ENCODE measurements at regions not wholly inside any gene's neighbourhood (a gene's known extent, or its start where the extent isn't known, plus 50 kb on each side); places are given as distances from the start of the nearest gene placed in this dataset.

DNA sequence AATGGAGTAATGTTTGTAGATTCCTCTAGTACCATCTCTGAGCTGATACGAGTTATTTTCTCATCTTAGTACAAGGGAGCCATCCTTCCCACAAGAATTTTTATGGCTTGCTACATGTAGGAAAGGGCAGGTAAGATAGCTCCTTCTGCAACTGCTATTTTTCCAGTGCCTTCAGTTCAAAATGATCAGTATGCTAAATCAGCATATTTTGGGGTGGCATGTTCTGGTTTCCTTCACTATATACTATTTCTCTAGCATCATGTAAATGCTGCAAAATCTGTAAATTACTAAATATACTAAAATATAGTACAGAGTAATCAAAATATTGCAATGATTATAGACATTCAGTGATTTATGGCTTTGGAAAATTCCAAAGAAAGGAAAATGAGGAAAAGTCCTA, 1230.0 kb upstream of the CHAC2 start:
- BruUV-seq (replicated peaks) = no TSS peak
- H3K9ac ChIP-seq (ENCODE audit: control insufficient read depth, insufficient read depth, low read length) = no peak overlapping the region
- ChIA-PET POLR2A (no interaction called here), SMC1A (ENCODE audit: uncharacterized antibody, unreplicated experiment) (no interaction called here), CTCF (no interaction called here), RAD21 (ENCODE audit: unreplicated experiment) (no interaction called here)
- H2AFZ ChIP-seq (ENCODE audit: control insufficient read depth, low read depth, low read length) = no peak overlapping the region
- H3K4me1 ChIP-seq (ENCODE audit: control insufficient read depth, insufficient read depth, low read length) = no peaks in the 10 kb centered on the region
- no peaks in the 10 kb centered on the region for H3K79me2 ChIP-seq (ENCODE audit: control insufficient read depth, insufficient read depth, low read length)
- H3K36me3 ChIP-seq (ENCODE audit: control insufficient read depth in 2 of 2, insufficient read depth in 2 of 2, low read length in 1 of 2) = no peaks in the 10 kb centered on the region
- H3K27me3 ChIP-seq (replicated peaks in 1 of 2; ENCODE audit: control insufficient read depth in 2 of 2, insufficient read depth in 2 of 2, low read length in 1 of 2) = no peaks in the 10 kb centered on the region
- H3K27ac ChIP-seq (ENCODE audit: control insufficient read depth, insufficient read depth) = no peak overlapping the region
- DNase-seq (ENCODE audit: low read depth, low spot score) = no peak
- WGBS (ENCODE audit: insufficient coverage, insufficient replicate concordance, low lambda C conversion rate, missing lambda C conversion rate) = no CpG with 5 or more reads among the region's 1 CpG
- in situ Hi-C loops (cut with MboI) = no loop called here
- H3K9me3 ChIP-seq (replicated peaks; ENCODE audit: control insufficient read depth, insufficient read depth, low read length) = no peaks in the 10 kb centered on the region
- no peak for ATAC-seq
- FAIRE-seq = no peak
- intact Hi-C loops (cut with micrococcal nuclease; ENCODE audit: unreplicated experiment) = no loop called here
- H4K20me1 ChIP-seq (ENCODE audit: control insufficient read depth, insufficient read depth) = no peaks in the 10 kb centered on the region
- TF ChIP-seq ZNF622 (IDR thresholded peaks at IDR 0.05) = no peak
- TF ChIP-seq YBX1 (IDR thresholded peaks at IDR 0.05) = no peak
- TF ChIP-seq CBX5 (IDR thresholded peaks at IDR 0.05; ENCODE audit: low read depth) = no peak
- TF ChIP-seq RBBP5 (conservative IDR thresholded peaks at IDR 0.05) = no peak
- no peak overlapping the region for H3K4me3 ChIP-seq
- H3K4me2 ChIP-seq (ENCODE audit: control insufficient read depth, insufficient read depth) = no peak overlapping the region

GRCh38 chr2:52536929-52537460, 1230.6 kb upstream of the CHAC2 start:
- DNase-seq (ENCODE audit: low read depth, low spot score) (no peak), FAIRE-seq (no peak), ATAC-seq (no peak)
- Histone ChIP-seq H4K20me1 (ENCODE audit: control insufficient read depth, insufficient read depth) (no peaks in the 10 kb centered on the region), H2AFZ (ENCODE audit: control insufficient read depth, low read depth, low read length) (no peak overlapping the region), H3K4me1 (ENCODE audit: control insufficient read depth, insufficient read depth, low read length) (no peaks in the 10 kb centered on the region), H3K9me3 (replicated peaks; ENCODE audit: control insufficient read depth, insufficient read depth, low read length) (no peaks in the 10 kb centered on the region), H3K36me3 (ENCODE audit: control insufficient read depth in 2 of 2, insufficient read depth in 2 of 2, low read length in 1 of 2) (no peaks in the 10 kb centered on the region), H3K27me3 (replicated peaks in 1 of 2; ENCODE audit: control insufficient read depth in 2 of 2, insufficient read depth in 2 of 2, low read length in 1 of 2) (no peaks in the 10 kb centered on the region), H3K4me2 (ENCODE audit: control insufficient read depth, insufficient read depth) (no peak overlapping the region), H3K27ac (ENCODE audit: control insufficient read depth, insufficient read depth) (no peak overlapping the region), H3K4me3 (no peak overlapping the region), H3K9ac (ENCODE audit: control insufficient read depth, insufficient read depth, low read length) (no peak overlapping the region), H3K79me2 (ENCODE audit: control insufficient read depth, insufficient read depth, low read length) (no peaks in the 10 kb centered on the region)
- no CpG with 5 or more reads among the region's 3 CpGs for WGBS (ENCODE audit: insufficient coverage, insufficient replicate concordance, low lambda C conversion rate, missing lambda C conversion rate)
- ChIA-PET RAD21 (ENCODE audit: unreplicated experiment) (no interaction called here), CTCF (no interaction called here), SMC1A (ENCODE audit: uncharacterized antibody, unreplicated experiment) (no interaction called here), POLR2A (no interaction called here)
- BruUV-seq (replicated peaks) = no TSS peak
- TF ChIP-seq MYC (IDR thresholded peaks at IDR 0.05; ENCODE audit: insufficient read depth, insufficient read length, insufficient replicate concordance, low read length, severe bottlenecking) = no peak
- TF ChIP-seq SREBF2 (IDR thresholded peaks at IDR 0.05; ENCODE audit: low read length) = no peak
- TF ChIP-seq RBBP5 (conservative IDR thresholded peaks at IDR 0.05) = no peak
- TF ChIP-seq, protein P1, sequence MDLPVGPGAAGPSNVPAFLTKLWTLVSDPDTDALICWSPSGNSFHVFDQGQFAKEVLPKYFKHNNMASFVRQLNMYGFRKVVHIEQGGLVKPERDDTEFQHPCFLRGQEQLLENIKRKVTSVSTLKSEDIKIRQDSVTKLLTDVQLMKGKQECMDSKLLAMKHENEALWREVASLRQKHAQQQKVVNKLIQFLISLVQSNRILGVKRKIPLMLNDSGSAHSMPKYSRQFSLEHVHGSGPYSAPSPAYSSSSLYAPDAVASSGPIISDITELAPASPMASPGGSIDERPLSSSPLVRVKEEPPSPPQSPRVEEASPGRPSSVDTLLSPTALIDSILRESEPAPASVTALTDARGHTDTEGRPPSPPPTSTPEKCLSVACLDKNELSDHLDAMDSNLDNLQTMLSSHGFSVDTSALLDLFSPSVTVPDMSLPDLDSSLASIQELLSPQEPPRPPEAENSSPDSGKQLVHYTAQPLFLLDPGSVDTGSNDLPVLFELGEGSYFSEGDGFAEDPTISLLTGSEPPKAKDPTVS (IDR thresholded peaks at IDR 0.05; ENCODE audit: low read depth, low read length) = no peak
- TF ChIP-seq SREBF1 (IDR thresholded peaks at IDR 0.05; ENCODE audit: low read length) = no peak
- TF ChIP-seq NFIC (IDR thresholded peaks at IDR 0.05; ENCODE audit: low read depth, low read length) = no peak
- TF ChIP-seq SMC3 (IDR thresholded peaks at IDR 0.05; ENCODE audit: borderline replicate concordance, low read length) = no peak
- no peak for TF ChIP-seq SUPT20H (IDR thresholded peaks at IDR 0.05; ENCODE audit: borderline replicate concordance, control insufficient read depth, low read depth, low read length)
- intact Hi-C loops (cut with micrococcal nuclease; ENCODE audit: unreplicated experiment) = no loop called here
- in situ Hi-C loops (cut with MboI) = no loop called here
